SK-N-SH (cell line): ENCODE measurements at regions not wholly inside any gene's neighbourhood (a gene's known extent, or its start where the extent isn't known, plus 50 kb on each side); places are given as distances from the start of the nearest gene placed in this dataset.

Experiments used
- CTCF ChIA-PET: fragments of 300-600, 350-600 bp; formaldehyde crosslinking; extraction: SDS; loops from one replicate; lab custom pipeline; 2021; lab: Yijun Ruan, JAX
- POLR2A ChIA-PET: fragments of 350-600 bp; sonication (Branson Sonifier 250); formaldehyde crosslinking; extraction: SDS; loops from one replicate; lab custom pipeline; 2020; ENCODE audit warnings: antibody characterized with exemption, inconsistent platforms; lab: Yijun Ruan, JAX
- DNase-seq: peaks from one replicate; pipeline ENCODE4 v3.0.0; 2012
- H2AFZ ChIP-seq: fragments of 200-600 bp; sonication (generic); 2 replicates; pipeline ENCODE4 v1.8.1; 2016; ENCODE audit warnings: antibody characterized with exemption, mild to moderate bottlenecking, low read depth
- H3F3A ChIP-seq: fragments of 200-600 bp; sonication (generic); replicated peaks from 2 replicates; pipeline ENCODE3; 2016; ENCODE audit warnings: antibody characterized with exemption, mild to moderate bottlenecking; ENCODE audit not compliant: insufficient read depth
- H3K27ac ChIP-seq, 2 experiments: fragments of 200-500 bp in 1 of 2; fragments of 200-600 bp in 1 of 2; sonication (Bioruptor generic) in 1 of 2; sonication (generic), shearing (Covaris generic) in 1 of 2; 2 replicates each; pipeline versions ENCODE4 v1.5.1 to v1.6.1; 2014 to 2016; ENCODE audit warnings: low read depth in 2 of 2, inconsistent platforms in 1 of 2, low read length in 1 of 2, mild to moderate bottlenecking in 1 of 2, mixed read lengths in 1 of 2
- H3K27me3 ChIP-seq: fragments of 200-600 bp; sonication (generic), shearing (Covaris generic); 2 replicates; pipeline ENCODE4 v1.6.1; 2016; ENCODE audit warnings: mixed run types; ENCODE audit not compliant: insufficient read depth
- H3K36me3 ChIP-seq, 2 experiments: fragments of 200-500 bp in 1 of 2; fragments of 200-600 bp in 1 of 2; sonication (Bioruptor generic) in 1 of 2; sonication (generic) in 1 of 2; replicated peaks in 1 of 2; 2 replicates each; pipeline versions ENCODE3 to v1.5.1; 2014 to 2016; ENCODE audit warnings: low read length in 1 of 2, mild to moderate bottlenecking in 1 of 2; ENCODE audit not compliant: insufficient read depth in 2 of 2, control insufficient read depth in 1 of 2
- H3K4me1 ChIP-seq, 2 experiments: fragments of 200-500 bp in 1 of 2; fragments of 200-600 bp in 1 of 2; sonication (Bioruptor generic) in 1 of 2; sonication (generic), shearing (Covaris generic) in 1 of 2; 2 replicates each; pipeline versions ENCODE4 v1.5.1 to v1.6.1; 2014 to 2016; ENCODE audit warnings: low read depth in 1 of 2, low read length in 1 of 2, mixed run types in 1 of 2; ENCODE audit not compliant: insufficient read depth in 2 of 2, control insufficient read depth in 1 of 2
- H3K4me2 ChIP-seq: fragments of 200-600 bp; sonication (generic), shearing (Covaris generic); 2 replicates; pipeline ENCODE4 v1.6.1; 2017; ENCODE audit warnings: mixed run types
- H3K4me3 ChIP-seq, 2 experiments: fragments of 200-500 bp in 1 of 2; fragments of 200-600 bp in 1 of 2; sonication (Bioruptor generic) in 1 of 2; sonication (generic), shearing (Covaris generic) in 1 of 2; 2 replicates each; pipeline versions ENCODE4 v1.5.1 to v1.8.1; 2014 to 2016; ENCODE audit warnings: low read depth in 2 of 2, inconsistent platforms in 1 of 2, low read length in 1 of 2, mild to moderate bottlenecking in 1 of 2, mixed read lengths in 1 of 2, moderate library complexity in 1 of 2
- H3K79me2 ChIP-seq: fragments of 200-600 bp; sonication (generic); 2 replicates; pipeline ENCODE4 v1.8.1; 2017; ENCODE audit warnings: mild to moderate bottlenecking; ENCODE audit not compliant: insufficient read depth
- H3K9ac ChIP-seq: fragments of 200-600 bp; sonication (generic); 2 replicates; pipeline ENCODE4 v1.6.1; 2017; ENCODE audit warnings: mixed run types
- H3K9me2 ChIP-seq: fragments of 200-600 bp; sonication (generic); 2 replicates; pipeline ENCODE4 v1.6.1; 2017; ENCODE audit warnings: mixed run types
- H3K9me3 ChIP-seq: fragments of 200-600 bp; sonication (generic); 2 replicates; pipeline ENCODE4 v1.6.1; 2017; ENCODE audit warnings: mixed run types, mild to moderate bottlenecking, moderate library complexity
- H4K20me1 ChIP-seq: fragments of 200-600 bp; sonication (generic); 2 replicates; pipeline ENCODE4 v1.6.1; 2017; ENCODE audit warnings: mild to moderate bottlenecking, mixed run types; ENCODE audit not compliant: insufficient read depth
- CHD2 ChIP-seq: fragments of 150-350 bp; IDR thresholded peaks from 2 replicates; pipeline ENCODE4 v1.6.1; 2018; ENCODE audit warnings: low read length; ENCODE audit not compliant: partially characterized antibody
- EP300 ChIP-seq, 2 experiments: IDR thresholded peaks; 2 replicates each; pipeline versions ENCODE4 v1.4.0 to v1.6.1; 2012; ENCODE audit warnings: borderline replicate concordance in 1 of 2, low read depth in 1 of 2, low read length in 1 of 2
- GABPA ChIP-seq: IDR thresholded peaks from 2 replicates; pipeline ENCODE4 v1.4.0; 2012; ENCODE audit warnings: low read depth, mild to moderate bottlenecking
- GATA2 ChIP-seq: sonication (generic); formaldehyde crosslinking; IDR thresholded peaks from 2 replicates; pipeline ENCODE4 v1.5.0; 2020; ENCODE audit warnings: mild to moderate bottlenecking, missing genetic modification reagents
- JUND ChIP-seq: IDR thresholded peaks from 2 replicates; pipeline ENCODE4 v1.4.0; 2012
- MEF2A ChIP-seq: IDR thresholded peaks from 2 replicates; pipeline ENCODE4 v1.4.0; 2012; ENCODE audit warnings: low read depth, borderline replicate concordance
- MXI1 ChIP-seq: IDR thresholded peaks from 2 replicates; pipeline ENCODE4 v1.6.1; 2012; ENCODE audit warnings: mild to moderate bottlenecking, low read depth, low read length, improper control_type of control experiment
- NFIC ChIP-seq: IDR thresholded peaks from 2 replicates; pipeline ENCODE4 v1.4.0; 2012; ENCODE audit warnings: borderline replicate concordance
- RAD21 ChIP-seq: IDR thresholded peaks from 2 replicates; pipeline ENCODE4 v1.6.1; 2012; ENCODE audit warnings: mild to moderate bottlenecking, low read length
- RCOR1 ChIP-seq: fragments of 150-350 bp; IDR thresholded peaks from 2 replicates; pipeline ENCODE4 v1.6.1; 2017; ENCODE audit warnings: antibody characterized with exemption, low read length
- TAF1 ChIP-seq: IDR thresholded peaks from 2 replicates; pipeline ENCODE4 v1.6.1; 2012; ENCODE audit warnings: low read depth, mild to moderate bottlenecking, low read length, moderate library complexity, borderline replicate concordance
- TCF12 ChIP-seq: IDR thresholded peaks from 2 replicates; pipeline ENCODE4 v1.4.0; 2012
- TEAD4 ChIP-seq: IDR thresholded peaks from 2 replicates; pipeline ENCODE4 v1.4.0; 2012; ENCODE audit warnings: mild to moderate bottlenecking, borderline replicate concordance; ENCODE audit not compliant: insufficient read depth
- WGBS: methylation state at CpG from one replicate; pipeline ENCODE4 v1.1.6; 2017; ENCODE audit warnings: low lambda C conversion rate; 5-methylcytosine and 5-hydroxymethylcytosine counted together
- TF ChIP-seq, protein P1 (sequence below): fragments of 150-350 bp; IDR thresholded peaks from 2 replicates; pipeline ENCODE4 v1.6.1; 2017; ENCODE audit warnings: antibody characterized with exemption, low read length, low read depth, borderline replicate concordance
- TF ChIP-seq, protein P2 (sequence below): IDR thresholded peaks from 2 replicates; pipeline ENCODE4 v1.4.0; 2012; ENCODE audit warnings: low read depth
- TF ChIP-seq, protein P3 (sequence below): IDR thresholded peaks from 2 replicates; pipeline ENCODE4 v1.4.0; 2012; ENCODE audit warnings: low read depth, borderline replicate concordance
- TF ChIP-seq, protein P4 (sequence below): fragments of 200-600 bp; sonication (generic); IDR thresholded peaks from 2 replicates; pipeline ENCODE4 v1.6.1; 2017; ENCODE audit warnings: antibody characterized with exemption, mild to moderate bottlenecking, moderate library complexity
- TF ChIP-seq, protein P5 (sequence below): IDR thresholded peaks from 2 replicates; pipeline ENCODE4 v1.6.1; 2012; ENCODE audit warnings: mild to moderate bottlenecking, low read depth, low read length, moderate library complexity
- TF ChIP-seq, protein P6 (sequence below): fragments of 150-350 bp; IDR thresholded peaks from 2 replicates; pipeline ENCODE4 v1.6.1; 2016; ENCODE audit warnings: mild to moderate bottlenecking, low read depth, low read length
- TF ChIP-seq, protein P7 (sequence below): IDR thresholded peaks from 2 replicates; pipeline ENCODE4; 2012

DNA sequence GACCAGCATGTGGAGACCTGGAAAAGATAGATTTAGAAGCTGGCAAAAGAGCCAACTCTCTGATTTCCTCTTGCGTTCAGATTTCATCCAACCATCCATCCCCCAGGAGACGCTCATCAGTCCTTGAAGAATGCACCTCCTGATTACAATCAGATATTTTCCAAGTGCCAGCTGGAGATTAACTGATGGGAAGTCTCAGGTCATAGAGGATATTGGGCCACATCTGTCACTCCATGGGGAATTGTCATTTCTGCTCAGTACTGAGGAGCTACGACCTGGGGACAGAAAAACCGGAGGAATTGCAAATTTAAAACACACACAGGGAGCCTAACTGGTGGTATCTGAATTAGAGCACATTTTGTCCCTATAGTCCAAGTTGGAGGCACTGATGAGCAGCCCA, 496.2 kb upstream of the SULF2 start:
- TF ChIP-seq, protein P1, sequence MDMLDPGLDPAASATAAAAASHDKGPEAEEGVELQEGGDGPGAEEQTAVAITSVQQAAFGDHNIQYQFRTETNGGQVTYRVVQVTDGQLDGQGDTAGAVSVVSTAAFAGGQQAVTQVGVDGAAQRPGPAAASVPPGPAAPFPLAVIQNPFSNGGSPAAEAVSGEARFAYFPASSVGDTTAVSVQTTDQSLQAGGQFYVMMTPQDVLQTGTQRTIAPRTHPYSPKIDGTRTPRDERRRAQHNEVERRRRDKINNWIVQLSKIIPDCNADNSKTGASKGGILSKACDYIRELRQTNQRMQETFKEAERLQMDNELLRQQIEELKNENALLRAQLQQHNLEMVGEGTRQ: no peak
- TF ChIP-seq, protein P2, sequence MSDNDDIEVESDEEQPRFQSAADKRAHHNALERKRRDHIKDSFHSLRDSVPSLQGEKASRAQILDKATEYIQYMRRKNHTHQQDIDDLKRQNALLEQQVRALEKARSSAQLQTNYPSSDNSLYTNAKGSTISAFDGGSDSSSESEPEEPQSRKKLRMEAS: no peak
- TF ChIP-seq GABPA (no peak), RAD21 (no peak), JUND (no peak), RCOR1 (no peak), CHD2 (no peak), NFIC (no peak), EP300 (IDR thresholded peaks at IDR 0.05; ENCODE audit: borderline replicate concordance in 1 of 2, low read depth in 1 of 2, low read length in 1 of 2) (no peak), TEAD4 (no peak), MXI1 (no peak), GATA2 (no peak), MEF2A (no peak), TCF12 (no peak), TAF1 (no peak)
- TF ChIP-seq, protein P3, sequence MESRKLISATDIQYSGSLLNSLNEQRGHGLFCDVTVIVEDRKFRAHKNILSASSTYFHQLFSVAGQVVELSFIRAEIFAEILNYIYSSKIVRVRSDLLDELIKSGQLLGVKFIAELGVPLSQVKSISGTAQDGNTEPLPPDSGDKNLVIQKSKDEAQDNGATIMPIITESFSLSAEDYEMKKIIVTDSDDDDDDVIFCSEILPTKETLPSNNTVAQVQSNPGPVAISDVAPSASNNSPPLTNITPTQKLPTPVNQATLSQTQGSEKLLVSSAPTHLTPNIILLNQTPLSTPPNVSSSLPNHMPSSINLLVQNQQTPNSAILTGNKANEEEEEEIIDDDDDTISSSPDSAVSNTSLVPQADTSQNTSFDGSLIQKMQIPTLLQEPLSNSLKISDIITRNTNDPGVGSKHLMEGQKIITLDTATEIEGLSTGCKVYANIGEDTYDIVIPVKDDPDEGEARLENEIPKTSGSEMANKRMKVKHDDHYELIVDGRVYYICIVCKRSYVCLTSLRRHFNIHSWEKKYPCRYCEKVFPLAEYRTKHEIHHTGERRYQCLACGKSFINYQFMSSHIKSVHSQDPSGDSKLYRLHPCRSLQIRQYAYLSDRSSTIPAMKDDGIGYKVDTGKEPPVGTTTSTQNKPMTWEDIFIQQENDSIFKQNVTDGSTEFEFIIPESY: no peak
- TF ChIP-seq, protein P4, sequence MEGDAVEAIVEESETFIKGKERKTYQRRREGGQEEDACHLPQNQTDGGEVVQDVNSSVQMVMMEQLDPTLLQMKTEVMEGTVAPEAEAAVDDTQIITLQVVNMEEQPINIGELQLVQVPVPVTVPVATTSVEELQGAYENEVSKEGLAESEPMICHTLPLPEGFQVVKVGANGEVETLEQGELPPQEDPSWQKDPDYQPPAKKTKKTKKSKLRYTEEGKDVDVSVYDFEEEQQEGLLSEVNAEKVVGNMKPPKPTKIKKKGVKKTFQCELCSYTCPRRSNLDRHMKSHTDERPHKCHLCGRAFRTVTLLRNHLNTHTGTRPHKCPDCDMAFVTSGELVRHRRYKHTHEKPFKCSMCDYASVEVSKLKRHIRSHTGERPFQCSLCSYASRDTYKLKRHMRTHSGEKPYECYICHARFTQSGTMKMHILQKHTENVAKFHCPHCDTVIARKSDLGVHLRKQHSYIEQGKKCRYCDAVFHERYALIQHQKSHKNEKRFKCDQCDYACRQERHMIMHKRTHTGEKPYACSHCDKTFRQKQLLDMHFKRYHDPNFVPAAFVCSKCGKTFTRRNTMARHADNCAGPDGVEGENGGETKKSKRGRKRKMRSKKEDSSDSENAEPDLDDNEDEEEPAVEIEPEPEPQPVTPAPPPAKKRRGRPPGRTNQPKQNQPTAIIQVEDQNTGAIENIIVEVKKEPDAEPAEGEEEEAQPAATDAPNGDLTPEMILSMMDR: no peak
- TF ChIP-seq, protein P5, sequence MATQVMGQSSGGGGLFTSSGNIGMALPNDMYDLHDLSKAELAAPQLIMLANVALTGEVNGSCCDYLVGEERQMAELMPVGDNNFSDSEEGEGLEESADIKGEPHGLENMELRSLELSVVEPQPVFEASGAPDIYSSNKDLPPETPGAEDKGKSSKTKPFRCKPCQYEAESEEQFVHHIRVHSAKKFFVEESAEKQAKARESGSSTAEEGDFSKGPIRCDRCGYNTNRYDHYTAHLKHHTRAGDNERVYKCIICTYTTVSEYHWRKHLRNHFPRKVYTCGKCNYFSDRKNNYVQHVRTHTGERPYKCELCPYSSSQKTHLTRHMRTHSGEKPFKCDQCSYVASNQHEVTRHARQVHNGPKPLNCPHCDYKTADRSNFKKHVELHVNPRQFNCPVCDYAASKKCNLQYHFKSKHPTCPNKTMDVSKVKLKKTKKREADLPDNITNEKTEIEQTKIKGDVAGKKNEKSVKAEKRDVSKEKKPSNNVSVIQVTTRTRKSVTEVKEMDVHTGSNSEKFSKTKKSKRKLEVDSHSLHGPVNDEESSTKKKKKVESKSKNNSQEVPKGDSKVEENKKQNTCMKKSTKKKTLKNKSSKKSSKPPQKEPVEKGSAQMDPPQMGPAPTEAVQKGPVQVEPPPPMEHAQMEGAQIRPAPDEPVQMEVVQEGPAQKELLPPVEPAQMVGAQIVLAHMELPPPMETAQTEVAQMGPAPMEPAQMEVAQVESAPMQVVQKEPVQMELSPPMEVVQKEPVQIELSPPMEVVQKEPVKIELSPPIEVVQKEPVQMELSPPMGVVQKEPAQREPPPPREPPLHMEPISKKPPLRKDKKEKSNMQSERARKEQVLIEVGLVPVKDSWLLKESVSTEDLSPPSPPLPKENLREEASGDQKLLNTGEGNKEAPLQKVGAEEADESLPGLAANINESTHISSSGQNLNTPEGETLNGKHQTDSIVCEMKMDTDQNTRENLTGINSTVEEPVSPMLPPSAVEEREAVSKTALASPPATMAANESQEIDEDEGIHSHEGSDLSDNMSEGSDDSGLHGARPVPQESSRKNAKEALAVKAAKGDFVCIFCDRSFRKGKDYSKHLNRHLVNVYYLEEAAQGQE: no peak
- TF ChIP-seq, protein P6, sequence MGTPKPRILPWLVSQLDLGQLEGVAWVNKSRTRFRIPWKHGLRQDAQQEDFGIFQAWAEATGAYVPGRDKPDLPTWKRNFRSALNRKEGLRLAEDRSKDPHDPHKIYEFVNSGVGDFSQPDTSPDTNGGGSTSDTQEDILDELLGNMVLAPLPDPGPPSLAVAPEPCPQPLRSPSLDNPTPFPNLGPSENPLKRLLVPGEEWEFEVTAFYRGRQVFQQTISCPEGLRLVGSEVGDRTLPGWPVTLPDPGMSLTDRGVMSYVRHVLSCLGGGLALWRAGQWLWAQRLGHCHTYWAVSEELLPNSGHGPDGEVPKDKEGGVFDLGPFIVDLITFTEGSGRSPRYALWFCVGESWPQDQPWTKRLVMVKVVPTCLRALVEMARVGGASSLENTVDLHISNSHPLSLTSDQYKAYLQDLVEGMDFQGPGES: no peak
- TF ChIP-seq, protein P7, sequence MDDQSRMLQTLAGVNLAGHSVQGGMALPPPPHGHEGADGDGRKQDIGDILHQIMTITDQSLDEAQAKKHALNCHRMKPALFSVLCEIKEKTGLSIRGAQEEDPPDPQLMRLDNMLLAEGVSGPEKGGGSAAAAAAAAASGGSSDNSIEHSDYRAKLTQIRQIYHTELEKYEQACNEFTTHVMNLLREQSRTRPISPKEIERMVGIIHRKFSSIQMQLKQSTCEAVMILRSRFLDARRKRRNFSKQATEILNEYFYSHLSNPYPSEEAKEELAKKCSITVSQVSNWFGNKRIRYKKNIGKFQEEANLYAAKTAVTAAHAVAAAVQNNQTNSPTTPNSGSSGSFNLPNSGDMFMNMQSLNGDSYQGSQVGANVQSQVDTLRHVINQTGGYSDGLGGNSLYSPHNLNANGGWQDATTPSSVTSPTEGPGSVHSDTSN: no peak
- H3K4me2 ChIP-seq: no peak overlapping the region
- peaks cover 9 to 15% of the 10 kb centered on the region in 2 experiments; a peak in 1 of 4 replicates for H3K4me1 ChIP-seq
- H3K79me2 ChIP-seq: no peaks in the 10 kb centered on the region
- H3K9me2 ChIP-seq: no peaks in the 10 kb centered on the region
- no peaks in the 10 kb centered on the region for H3K36me3 ChIP-seq
- DNase-seq: no peak
- H4K20me1 ChIP-seq: no peaks in the 10 kb centered on the region
- H3K27me3 ChIP-seq: no peaks in the 10 kb centered on the region
- ChIA-PET CTCF (interaction anchor here (1.8 kb wide), 1 partner anchor 339 kb away, joined by 5 read pairs; no protein-coding TSS in a partner anchor), POLR2A (no interaction called here)
- WGBS: 70% methylated on average over 4 of the region's 4 CpGs
- peaks cover 4% of the 10 kb centered on the region for H3F3A ChIP-seq
- H3K27ac ChIP-seq: no peak overlapping the region
- no peaks in the 10 kb centered on the region for H3K9me3 ChIP-seq
- H3K4me3 ChIP-seq: no peak overlapping the region
- no peak overlapping the region for H3K9ac ChIP-seq
- H2AFZ ChIP-seq: no peak overlapping the region
